ENCODE measurements at regions not wholly inside any gene's neighbourhood (a gene's known extent, or its start where the extent isn't known, plus 50 kb on each side); places are given as distances from the start of the nearest gene placed in this dataset.

GRCh38 chr5:51449026-51449425 lies 65.8 kb downstream of the ISL1 start:
- no peak for DNase-seq

- DNase-seq, result no peak
Observed at GRCh38 chr5:51452562-51452961, 69.3 kb downstream of the ISL1 start.

GRCh38 chr5:51465165-51465564 lies 81.9 kb downstream of the ISL1 start:
- DNase-seq, result no peak

GRCh38 chr5:51466214-51466613 lies 83.0 kb downstream of the ISL1 start:
- DNase-seq, result no peak

GRCh38 chr5:51468196-51468595 lies 84.9 kb downstream of the ISL1 start:
- DNase-seq, result no peak

GRCh38 chr5:51471630-51472029 lies 88.4 kb downstream of the ISL1 start:
- no peak for DNase-seq

GRCh38 chr5:51472472-51472871 lies 89.2 kb downstream of the ISL1 start:
- no peak for DNase-seq

- no peak for DNase-seq
Observed at GRCh38 chr5:51475628-51476027, 92.4 kb downstream of the ISL1 start.

GRCh38 chr5:51476431-51476830 lies 93.2 kb downstream of the ISL1 start:
- no peak for DNase-seq

- DNase-seq, result no peak
Observed at GRCh38 chr5:51479840-51480239, 96.6 kb downstream of the ISL1 start.

GRCh38 chr5:51484326-51484725 lies 101.1 kb downstream of the ISL1 start:
- no peak for DNase-seq

GRCh38 chr5:51486158-51486557 lies 102.9 kb downstream of the ISL1 start:
- DNase-seq, result no peak

- DNase-seq, result no peak
Observed at GRCh38 chr5:51487952-51488351, 104.7 kb downstream of the ISL1 start.

- DNase-seq, result no peak
Observed at GRCh38 chr5:51488803-51489642, 105.8 kb downstream of the ISL1 start.

GRCh38 chr5:51494821-51495220 lies 111.6 kb downstream of the ISL1 start:
- DNase-seq, result no peak

- DNase-seq, result no peak
Observed at GRCh38 chr5:51495672-51496071, 112.4 kb downstream of the ISL1 start.

- no peak for DNase-seq
Observed at GRCh38 chr5:51517838-51518237, 134.6 kb downstream of the ISL1 start.

GRCh38 chr5:51518607-51519006 lies 135.4 kb downstream of the ISL1 start:
- DNase-seq, result peak; percentile 12

- no peak for DNase-seq
Observed at GRCh38 chr5:51521583-51521982, 138.3 kb downstream of the ISL1 start.

- DNase-seq, result no peak
Observed at GRCh38 chr5:51539232-51539631, 156.0 kb downstream of the ISL1 start.

GRCh38 chr5:51544031-51544785 lies 161.0 kb downstream of the ISL1 start:
- DNase-seq, result no peak

- no peak for DNase-seq
Observed at GRCh38 chr5:51556833-51557232, 173.6 kb downstream of the ISL1 start.

GRCh38 chr5:51558682-51559081 lies 175.4 kb downstream of the ISL1 start:
- no peak for DNase-seq

GRCh38 chr5:51559339-51559738 lies 176.1 kb downstream of the ISL1 start:
- no peak for DNase-seq

Data from NCI-H774 (cell line).